ENCODE measurements at regions not wholly inside any gene's neighbourhood (a gene's known extent, or its start where the extent isn't known, plus 50 kb on each side); places are given as distances from the start of the nearest gene placed in this dataset.
A peak's percentile ranks its signal among the peaks of the same experiment; 100 is the strongest.

GRCh38 chr2:234296991-234297390 is 199.9 kb downstream of the ARL4C start:
- no peak for DNase-seq
- 79 to 86% methylated on average over 1 of the region's 1 CpG for WGBS, 2 donors
- Histone ChIP-seq H3K4me3 (replicated peaks in 1 of 3) (no peak overlapping the region), H3K4me1 (no peaks in the 10 kb centered on the region), H3K27me3 (no peaks in the 10 kb centered on the region), H3K9me3 (no peaks in the 10 kb centered on the region), H3K27ac (no peak overlapping the region), H3K36me3 (no peaks in the 10 kb centered on the region)
- intact Hi-C loops (cut with DNase I), result no loop called here
- no peak for TF ChIP-seq POLR2A (IDR thresholded peaks at IDR 0.05)
- TF ChIP-seq CTCF (IDR thresholded peaks at IDR 0.05), result no peak

GRCh38 chr2:234293973-234294372 is 202.9 kb downstream of the ARL4C start:
- H3K27ac ChIP-seq, result no peak overlapping the region
- no peak for DNase-seq
- no peaks in the 10 kb centered on the region for H3K36me3 ChIP-seq
- H3K9me3 ChIP-seq, result no peaks in the 10 kb centered on the region
- H3K27me3 ChIP-seq, result no peaks in the 10 kb centered on the region
- TF ChIP-seq POLR2A (IDR thresholded peaks at IDR 0.05), result no peak
- no peak for TF ChIP-seq CTCF (IDR thresholded peaks at IDR 0.05)
- no peaks in the 10 kb centered on the region for H3K4me1 ChIP-seq
- 58 to 75% methylated on average over 4 of the region's 4 CpGs for WGBS, 2 donors
- no peak overlapping the region for H3K4me3 ChIP-seq (replicated peaks in 1 of 3)
- intact Hi-C loops (cut with DNase I), result no loop called here

GRCh38 chr2:234292962-234293243 is 204.0 kb downstream of the ARL4C start:
- H3K27me3 ChIP-seq, result no peaks in the 10 kb centered on the region
- no peaks in the 10 kb centered on the region for H3K36me3 ChIP-seq
- H3K27ac ChIP-seq, result no peak overlapping the region
- intact Hi-C loops (cut with DNase I), result no loop called here
- no peak for DNase-seq
- H3K9me3 ChIP-seq, result no peaks in the 10 kb centered on the region
- H3K4me1 ChIP-seq, result no peaks in the 10 kb centered on the region
- H3K4me3 ChIP-seq (replicated peaks in 1 of 3), result no peak overlapping the region
- TF ChIP-seq CTCF (IDR thresholded peaks at IDR 0.05) (no peak), POLR2A (IDR thresholded peaks at IDR 0.05) (no peak)

- intact Hi-C loops (cut with DNase I), result no loop called here
- no peaks in the 10 kb centered on the region for H3K9me3 ChIP-seq
- TF ChIP-seq CTCF (IDR thresholded peaks at IDR 0.05) (no peak), POLR2A (IDR thresholded peaks at IDR 0.05) (no peak)
- no peak overlapping the region for H3K4me3 ChIP-seq (replicated peaks in 1 of 3)
- no peaks in the 10 kb centered on the region for H3K36me3 ChIP-seq
- no peak overlapping the region for H3K27ac ChIP-seq
- no peak for DNase-seq
- WGBS, 2 donors, result 78 to 92% methylated on average over 10 of the region's 10 CpGs
- H3K4me1 ChIP-seq, result no peaks in the 10 kb centered on the region
- no peaks in the 10 kb centered on the region for H3K27me3 ChIP-seq
Measured at GRCh38 chr2:234292205-234292961, 204.5 kb downstream of the ARL4C start.

- H3K4me1 ChIP-seq, result no peaks in the 10 kb centered on the region
- no peaks in the 10 kb centered on the region for H3K36me3 ChIP-seq
- intact Hi-C loops (cut with DNase I), result no loop called here
- no peaks in the 10 kb centered on the region for H3K27me3 ChIP-seq
- H3K27ac ChIP-seq, result no peak overlapping the region
- WGBS, 2 donors, result 40 to 48% methylated on average over 5 of the region's 5 CpGs
- DNase-seq, result peak; percentile 16 to 17
- no peaks in the 10 kb centered on the region for H3K9me3 ChIP-seq
- TF ChIP-seq CTCF (IDR thresholded peaks at IDR 0.05) (no peak), POLR2A (IDR thresholded peaks at IDR 0.05) (no peak)
- no peak overlapping the region for H3K4me3 ChIP-seq (replicated peaks in 1 of 3)
Measured at GRCh38 chr2:234291765-234292204, 205.1 kb downstream of the ARL4C start.

Measured in thyroid gland (tissue), 4 donors.